ENCODE measurements at regions not wholly inside any gene's neighbourhood (a gene's known extent, or its start where the extent isn't known, plus 50 kb on each side); places are given as distances from the start of the nearest gene placed in this dataset.

DNA sequence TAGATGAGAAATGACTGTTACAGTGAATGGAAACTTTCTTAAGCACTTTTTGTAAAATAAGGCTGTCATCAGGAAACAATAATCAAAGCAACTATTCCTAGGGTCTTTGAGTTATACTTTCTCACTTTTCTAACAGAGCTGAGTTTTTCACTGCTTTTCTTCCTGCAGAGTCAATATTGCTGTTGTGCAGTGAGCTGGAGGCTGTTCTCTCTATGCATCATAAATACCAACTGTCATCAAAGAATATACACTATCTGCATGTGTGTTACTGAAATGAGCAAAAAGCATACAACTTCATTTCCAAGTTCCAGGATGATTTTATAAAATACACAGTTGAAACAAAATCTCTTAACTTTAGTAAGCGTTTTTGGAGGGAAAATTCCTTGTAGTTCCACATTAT lies 110.4 kb upstream of the CPSF6 start:
- Histone ChIP-seq H3K9me3 (no peaks in the 10 kb centered on the region), H3K4me3 (no peak overlapping the region), H3K36me3 (no peaks in the 10 kb centered on the region), H3K27me3 (no peaks in the 10 kb centered on the region)
- DNase-seq: no peak

DNA sequence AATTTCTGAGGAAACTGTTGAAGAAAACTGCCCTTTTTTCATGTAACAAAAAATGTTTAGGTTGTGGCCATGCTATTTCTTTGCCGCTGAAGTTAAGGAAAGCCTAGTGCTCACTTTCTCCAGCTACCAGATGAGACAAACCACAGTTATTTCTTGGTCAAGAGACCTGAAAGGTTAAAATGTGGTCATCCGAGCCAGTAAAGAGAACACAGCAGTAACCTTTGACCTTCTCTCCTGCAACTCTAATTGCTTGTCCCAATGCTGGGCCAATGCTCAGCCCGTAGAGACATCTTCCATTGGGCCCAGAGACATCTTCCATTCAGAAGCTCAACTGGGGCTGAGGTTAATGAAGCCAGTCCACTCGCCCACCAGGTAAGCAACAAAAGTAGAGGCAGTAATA lies 109.8 kb upstream of the CPSF6 start:
- DNase-seq: no peak
- Histone ChIP-seq H3K27me3 (no peaks in the 10 kb centered on the region), H3K36me3 (no peaks in the 10 kb centered on the region), H3K9me3 (no peaks in the 10 kb centered on the region), H3K4me3 (no peak overlapping the region)

DNA sequence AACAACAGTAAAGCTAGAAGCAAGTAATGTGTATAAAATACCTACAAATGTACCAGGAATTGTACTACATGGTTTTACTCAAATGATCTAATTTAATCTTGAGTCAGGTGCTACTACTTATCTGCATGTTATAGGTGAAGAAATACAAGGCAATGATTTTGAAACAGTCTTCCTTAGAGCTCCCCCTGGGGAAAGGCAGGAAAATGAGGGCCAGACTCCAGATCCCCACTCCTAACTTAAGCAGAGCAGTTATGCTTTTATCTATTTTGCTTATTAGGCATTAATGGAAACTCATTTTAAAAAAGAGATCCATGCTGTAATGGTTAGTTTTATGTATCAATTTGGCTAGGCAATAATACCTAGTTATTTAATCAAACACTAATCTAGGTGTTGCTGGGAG lies 109.3 kb upstream of the CPSF6 start:
- H3K4me3 ChIP-seq: no peak overlapping the region
- no peaks in the 10 kb centered on the region for H3K27me3 ChIP-seq
- no peaks in the 10 kb centered on the region for H3K36me3 ChIP-seq
- DNase-seq: no peak
- no peaks in the 10 kb centered on the region for H3K9me3 ChIP-seq

DNA sequence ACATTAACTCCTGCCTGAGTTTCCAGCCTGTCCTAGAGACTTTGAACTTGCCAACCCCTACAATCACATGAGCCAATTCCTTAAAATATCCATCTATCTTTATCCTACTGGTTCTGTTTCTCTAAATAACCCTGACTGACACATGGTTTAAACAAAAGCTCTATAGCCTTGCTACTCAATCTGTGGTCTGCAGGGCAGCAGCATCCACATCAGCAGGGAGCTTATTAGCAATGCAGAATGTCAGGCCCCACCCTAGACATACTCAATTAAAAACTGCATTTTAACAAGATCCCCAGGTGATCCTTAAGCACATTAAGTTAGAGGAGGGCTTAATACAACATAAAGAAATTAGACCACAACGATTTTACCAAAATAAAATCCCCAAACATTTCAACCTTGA lies 108.3 kb upstream of the CPSF6 start:
- DNase-seq: no peak
- H3K4me3 ChIP-seq: no peak overlapping the region
- no peaks in the 10 kb centered on the region for H3K9me3 ChIP-seq
- H3K36me3 ChIP-seq: no peaks in the 10 kb centered on the region
- H3K27me3 ChIP-seq: no peaks in the 10 kb centered on the region

DNA sequence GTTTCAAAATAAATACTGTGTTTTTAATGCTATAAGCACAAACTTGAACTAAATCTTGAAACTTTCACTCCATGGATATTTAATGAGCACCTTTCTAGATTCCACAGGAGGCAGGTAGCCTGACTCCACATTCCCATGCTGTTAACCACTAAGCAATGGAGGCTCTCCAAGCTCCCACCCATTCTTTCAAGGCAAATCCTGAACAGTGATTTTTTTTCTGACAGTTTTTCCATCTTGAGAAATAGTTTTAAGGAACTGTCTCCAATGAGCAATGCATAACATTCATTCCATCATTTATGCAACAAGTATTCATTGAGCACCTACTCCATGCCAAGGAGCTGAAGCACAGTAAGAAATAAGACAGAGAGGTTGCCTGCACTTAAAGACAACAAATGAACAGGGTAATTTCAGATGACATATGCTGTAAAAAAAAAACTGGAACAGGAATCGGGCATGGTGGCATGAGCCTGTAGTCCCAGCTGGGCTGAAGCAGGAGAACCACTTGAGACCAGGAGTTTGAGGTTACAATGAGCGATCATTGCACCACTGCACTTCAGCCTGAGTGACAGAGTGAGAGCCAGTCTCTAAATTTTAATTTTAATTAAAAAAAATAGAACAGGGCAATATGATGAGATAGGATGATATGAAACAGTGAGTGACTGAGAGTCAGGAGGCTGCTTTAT lies 102.3 kb upstream of the CPSF6 start:
- H3K36me3 ChIP-seq: no peaks in the 10 kb centered on the region
- H3K27me3 ChIP-seq: no peaks in the 10 kb centered on the region
- H3K4me3 ChIP-seq: no peak overlapping the region
- no peak for DNase-seq
- peaks cover 4% of the 10 kb centered on the region; the same call in 1 of the 2 replicates for H3K9me3 ChIP-seq

DNA sequence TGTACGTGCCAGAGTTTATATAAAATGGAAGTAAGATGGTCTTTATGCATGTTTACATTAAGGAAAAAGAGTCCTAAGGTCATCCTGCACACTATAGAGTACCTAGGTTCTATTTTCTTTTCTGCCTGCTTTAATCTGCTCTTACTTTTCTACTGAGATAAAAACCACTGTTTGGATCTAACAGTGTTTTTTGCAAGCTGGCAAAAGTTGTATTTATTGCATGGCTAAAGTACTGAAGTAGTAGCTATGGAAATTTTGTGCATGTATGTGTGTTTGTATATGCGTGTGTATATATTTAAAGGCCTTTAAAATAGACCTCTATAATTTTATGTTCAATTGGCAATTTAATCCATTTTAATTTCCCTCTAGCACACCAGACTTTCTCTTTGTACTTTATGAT lies 98.3 kb upstream of the CPSF6 start:
- H3K36me3 ChIP-seq: no peaks in the 10 kb centered on the region
- H3K27me3 ChIP-seq: no peaks in the 10 kb centered on the region
- no peak for DNase-seq
- H3K4me3 ChIP-seq: no peak overlapping the region
- H3K9me3 ChIP-seq: peaks cover 4% of the 10 kb centered on the region; the same call in 1 of the 2 replicates

DNA sequence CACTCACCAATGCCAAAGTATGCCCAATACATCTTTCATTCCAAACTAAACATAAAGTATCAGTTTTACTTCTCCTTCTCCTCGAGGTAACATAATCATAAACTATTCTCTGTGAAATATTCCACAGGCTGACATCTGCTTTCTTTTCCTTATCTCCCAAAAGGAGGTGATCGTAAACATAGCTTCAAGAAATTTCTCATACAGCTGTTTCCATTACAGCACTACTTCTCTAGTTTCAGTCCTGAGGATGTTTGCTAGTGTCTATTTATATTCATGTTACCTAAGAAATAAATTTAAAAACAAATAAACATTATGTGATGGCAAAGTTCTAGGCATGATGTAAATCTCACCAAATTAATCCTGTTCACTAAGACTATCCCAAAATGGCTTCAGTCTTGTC lies 90.1 kb upstream of the CPSF6 start:
- Histone ChIP-seq H3K36me3 (no peaks in the 10 kb centered on the region), H3K9me3 (no peaks in the 10 kb centered on the region), H3K4me3 (no peak overlapping the region), H3K27me3 (no peaks in the 10 kb centered on the region)
- no peak for DNase-seq

DNA sequence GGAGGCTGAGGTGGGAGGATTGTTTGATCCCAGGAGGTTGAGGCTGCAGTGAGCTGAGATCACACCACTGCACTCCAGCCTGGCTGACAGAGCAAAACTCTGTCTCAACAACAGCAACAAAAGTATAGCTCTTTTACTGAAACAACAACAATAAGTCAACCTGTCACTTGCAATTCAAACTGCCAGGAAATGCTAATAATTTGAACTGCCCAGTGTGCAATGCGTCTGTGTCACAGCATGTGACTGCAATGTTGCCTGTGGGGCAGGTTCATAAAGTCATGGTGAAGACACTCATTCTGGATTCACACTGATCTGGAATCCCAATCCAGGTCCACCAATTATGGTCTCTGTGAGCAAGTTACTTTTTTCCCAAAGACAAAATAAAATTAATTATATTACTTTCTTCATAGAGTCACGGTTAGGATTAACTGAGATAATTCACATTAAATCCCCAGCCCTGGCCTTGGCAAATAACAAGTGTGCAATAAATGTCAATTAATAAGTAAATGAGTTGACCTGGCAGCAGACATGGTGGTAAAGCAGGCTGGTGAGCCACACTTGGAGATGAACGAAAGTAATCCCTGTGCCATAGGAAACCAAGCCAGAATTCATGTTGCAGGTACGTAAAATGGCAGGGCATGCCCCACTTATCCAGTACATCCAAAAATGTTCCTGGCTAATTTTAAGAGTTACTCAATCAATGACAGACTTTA lies 89.1 kb upstream of the CPSF6 start:
- Histone ChIP-seq H3K36me3 (no peaks in the 10 kb centered on the region), H3K9me3 (no peaks in the 10 kb centered on the region), H3K4me3 (no peak overlapping the region), H3K27me3 (no peaks in the 10 kb centered on the region)
- DNase-seq: no peak

DNA sequence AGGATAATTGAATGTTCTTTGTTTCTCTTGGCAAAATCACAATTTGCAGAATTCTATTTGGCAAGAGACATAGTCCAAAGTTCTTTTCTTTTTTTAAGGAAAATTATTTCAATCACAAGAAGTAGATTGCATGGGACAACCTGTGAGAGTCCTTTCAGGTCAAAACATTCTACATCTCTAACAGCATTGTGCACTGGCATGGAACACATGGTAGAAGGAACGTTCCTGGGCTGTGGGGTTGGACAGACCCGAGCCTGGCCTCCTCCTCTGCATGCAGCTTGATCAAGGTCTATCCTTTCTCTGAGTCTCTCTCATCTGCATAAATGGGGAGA lies 88.6 kb upstream of the CPSF6 start:
- Histone ChIP-seq H3K9me3 (no peaks in the 10 kb centered on the region), H3K27me3 (no peaks in the 10 kb centered on the region), H3K4me3 (no peak overlapping the region), H3K36me3 (no peaks in the 10 kb centered on the region)
- DNase-seq: no peak

DNA sequence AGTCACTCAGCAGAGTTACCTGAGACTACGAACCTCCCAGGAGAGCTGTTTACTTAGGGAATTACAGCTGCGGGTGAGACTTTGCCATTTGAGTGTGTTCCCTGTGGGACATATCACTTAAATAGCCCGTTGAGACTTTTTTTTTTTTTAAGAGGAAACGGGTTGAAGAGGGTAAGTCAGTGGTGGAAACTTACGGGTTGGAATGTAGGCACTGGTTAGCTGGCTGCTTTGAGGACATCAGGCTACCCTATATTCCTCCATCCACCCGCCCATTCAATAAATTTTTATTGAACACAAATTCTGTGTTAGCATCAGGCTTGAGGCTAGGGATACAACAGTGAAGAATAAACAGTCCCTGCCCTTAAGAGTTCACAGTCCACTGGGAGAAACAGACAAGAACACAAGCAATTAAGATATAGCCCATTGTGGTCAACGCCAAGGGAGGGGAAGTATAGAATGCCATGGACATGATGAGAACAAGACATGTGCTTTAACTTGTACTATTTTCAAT lies 88.1 kb upstream of the CPSF6 start:
- Histone ChIP-seq H3K27me3 (no peaks in the 10 kb centered on the region), H3K4me3 (no peak overlapping the region), H3K36me3 (no peaks in the 10 kb centered on the region), H3K9me3 (no peaks in the 10 kb centered on the region)
- DNase-seq: no peak

DNA sequence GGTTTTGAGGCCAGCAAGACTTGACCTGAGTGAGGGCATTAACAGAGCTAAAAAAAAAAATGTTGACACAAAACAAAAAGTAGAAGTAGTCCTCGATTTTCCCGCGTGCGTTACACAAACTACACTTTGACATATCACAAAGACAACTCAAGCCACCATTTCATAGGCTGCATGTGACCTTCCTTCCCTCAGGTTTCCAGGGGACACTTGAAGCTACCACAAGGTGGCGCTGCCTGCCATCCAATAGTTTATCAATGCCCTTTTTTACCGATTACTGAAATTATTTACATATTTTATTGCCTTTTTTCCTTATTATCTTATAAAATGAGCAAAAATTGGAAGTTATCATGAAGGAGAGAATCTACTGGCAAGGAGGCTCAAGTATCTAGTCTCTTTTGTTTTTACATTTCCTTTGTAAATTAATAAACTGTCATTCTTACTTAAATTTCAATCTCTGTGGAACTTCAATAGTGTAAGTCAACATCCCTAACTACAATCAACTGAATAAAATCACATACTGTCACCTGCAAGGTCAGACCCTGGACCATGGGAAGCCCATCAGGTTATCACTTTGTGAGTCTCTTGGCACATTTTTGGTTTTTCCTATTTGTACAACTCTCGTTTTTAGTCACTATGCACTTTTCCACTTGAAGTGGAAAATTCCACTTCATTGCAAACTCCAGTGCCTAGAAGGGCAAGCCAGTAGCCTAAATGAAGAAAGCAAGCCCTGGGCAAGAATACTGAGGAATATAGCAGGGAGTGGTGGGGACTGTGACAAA lies 84.6 kb upstream of the CPSF6 start:
- DNase-seq: peak; percentile 32
- no peaks in the 10 kb centered on the region for H3K36me3 ChIP-seq
- no peaks in the 10 kb centered on the region for H3K27me3 ChIP-seq
- no peak overlapping the region for H3K4me3 ChIP-seq
- no peaks in the 10 kb centered on the region for H3K9me3 ChIP-seq

DNA sequence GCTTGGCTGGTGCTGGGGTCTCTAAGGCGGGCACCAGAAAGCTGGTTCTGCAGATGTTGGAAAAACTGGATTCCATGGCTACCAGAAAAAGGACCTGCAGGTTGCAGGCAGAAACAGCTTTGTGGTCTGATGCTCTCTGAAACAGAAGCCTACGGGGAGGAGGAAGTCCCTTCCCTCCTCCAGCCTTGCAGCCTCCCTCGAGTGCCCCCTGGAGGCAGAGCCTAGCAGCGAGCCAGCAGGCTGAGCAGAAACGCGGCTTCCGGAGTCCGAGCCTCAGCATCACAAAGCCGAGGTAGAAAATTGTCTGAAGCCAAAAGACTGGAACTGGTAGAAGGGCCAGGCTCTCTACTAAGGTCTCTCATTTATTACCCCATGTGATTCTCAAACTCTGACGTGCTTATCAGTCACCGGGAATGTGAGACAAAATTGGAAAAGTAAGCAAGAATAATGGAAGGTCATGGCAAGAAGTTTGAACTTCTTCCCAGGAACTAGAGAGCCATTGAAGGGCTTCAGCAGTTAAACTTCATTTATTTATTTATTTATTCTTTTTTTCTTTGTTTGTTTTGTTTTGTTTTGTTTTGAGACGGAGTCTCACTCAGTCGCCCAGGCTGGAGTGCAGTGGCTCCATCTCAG lies 82.2 kb upstream of the CPSF6 start:
- H3K36me3 ChIP-seq: no peaks in the 10 kb centered on the region
- no peaks in the 10 kb centered on the region for H3K9me3 ChIP-seq
- H3K4me3 ChIP-seq: no peak overlapping the region
- no peaks in the 10 kb centered on the region for H3K27me3 ChIP-seq
- DNase-seq: peak; percentile 74

DNA sequence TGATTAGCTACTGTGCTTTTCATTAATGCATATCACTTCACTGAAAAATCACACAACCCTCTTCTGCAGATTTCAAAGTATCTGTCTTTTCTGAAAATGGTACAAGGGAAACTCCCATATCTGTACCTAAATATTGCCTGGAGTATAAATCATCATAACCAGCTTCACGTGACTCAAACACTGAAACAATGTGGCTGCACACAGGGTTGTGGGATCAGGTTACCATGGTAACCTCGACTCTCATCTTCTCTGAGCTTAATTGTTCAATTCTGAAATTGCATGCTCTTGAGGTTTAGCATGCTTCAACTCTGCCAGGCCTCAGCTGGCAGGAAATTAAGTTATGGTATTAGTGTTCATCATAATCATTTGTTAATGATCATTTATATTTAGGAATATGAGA lies 77.5 kb upstream of the CPSF6 start:
- Histone ChIP-seq H3K36me3 (no peaks in the 10 kb centered on the region), H3K4me3 (no peak overlapping the region), H3K9me3 (no peaks in the 10 kb centered on the region), H3K27me3 (no peaks in the 10 kb centered on the region)
- DNase-seq: no peak

DNA sequence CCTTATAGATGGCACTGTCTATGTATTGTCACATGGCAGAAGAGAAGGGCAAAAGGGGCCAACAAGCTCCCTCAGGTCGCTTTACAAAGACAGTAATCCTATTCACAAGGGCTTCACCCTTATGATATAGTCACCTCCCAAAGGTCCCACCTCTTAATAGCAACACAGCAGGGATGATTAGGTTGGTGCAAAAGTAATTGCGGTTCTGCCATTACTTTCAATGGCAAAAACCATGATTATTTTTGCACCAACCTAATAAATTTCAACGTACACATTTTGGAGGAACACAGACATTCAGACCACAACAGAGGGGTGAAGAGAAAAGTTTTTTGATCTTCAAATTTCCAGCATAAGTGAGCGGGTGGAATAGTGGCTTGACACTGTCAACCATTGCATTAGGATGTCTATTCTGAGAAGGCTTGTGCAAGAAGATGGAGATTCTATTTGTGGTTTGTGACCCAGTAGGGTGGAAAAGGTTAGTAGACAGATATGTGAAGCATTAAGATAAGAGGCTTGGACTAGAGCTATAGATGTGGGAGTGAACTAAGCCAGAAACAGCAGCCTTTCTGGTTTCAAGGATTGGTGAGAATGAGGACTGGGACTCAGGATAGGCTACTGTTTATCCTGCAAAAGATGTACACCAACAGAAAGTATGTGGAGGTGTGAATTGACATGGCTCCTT lies 75.5 kb upstream of the CPSF6 start:
- Histone ChIP-seq H3K27me3 (no peaks in the 10 kb centered on the region), H3K4me3 (no peak overlapping the region), H3K9me3 (no peaks in the 10 kb centered on the region), H3K36me3 (no peaks in the 10 kb centered on the region)
- DNase-seq: no peak

DNA sequence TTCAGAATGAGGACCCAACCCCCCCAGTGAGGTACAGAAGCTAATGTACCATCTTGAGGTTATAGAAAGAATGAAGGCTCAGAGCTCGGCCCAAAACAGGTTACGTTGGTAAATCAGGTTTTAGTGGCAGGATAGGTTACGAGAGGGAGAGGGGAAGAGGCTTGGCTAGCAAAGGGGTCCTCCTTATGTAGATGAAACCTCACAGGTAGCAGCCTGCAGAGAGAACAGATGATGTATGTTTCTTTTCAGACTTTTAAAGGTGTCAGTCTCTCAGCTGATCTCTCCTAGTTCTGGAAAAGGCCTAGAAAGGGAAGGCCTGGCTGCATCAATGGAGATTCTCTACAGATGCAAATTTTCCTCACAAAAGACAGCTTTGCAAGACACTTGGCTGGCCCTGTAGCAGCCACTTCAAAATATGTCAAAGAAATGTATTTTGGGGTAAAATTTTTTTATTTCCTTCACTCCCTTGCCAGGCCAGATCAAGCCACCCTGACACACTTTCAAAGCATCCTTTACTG lies 71.7 kb upstream of the CPSF6 start:
- DNase-seq: no peak
- H3K4me3 ChIP-seq: no peak overlapping the region
- no peaks in the 10 kb centered on the region for H3K36me3 ChIP-seq
- H3K27me3 ChIP-seq: no peaks in the 10 kb centered on the region
- H3K9me3 ChIP-seq: no peaks in the 10 kb centered on the region

DNA sequence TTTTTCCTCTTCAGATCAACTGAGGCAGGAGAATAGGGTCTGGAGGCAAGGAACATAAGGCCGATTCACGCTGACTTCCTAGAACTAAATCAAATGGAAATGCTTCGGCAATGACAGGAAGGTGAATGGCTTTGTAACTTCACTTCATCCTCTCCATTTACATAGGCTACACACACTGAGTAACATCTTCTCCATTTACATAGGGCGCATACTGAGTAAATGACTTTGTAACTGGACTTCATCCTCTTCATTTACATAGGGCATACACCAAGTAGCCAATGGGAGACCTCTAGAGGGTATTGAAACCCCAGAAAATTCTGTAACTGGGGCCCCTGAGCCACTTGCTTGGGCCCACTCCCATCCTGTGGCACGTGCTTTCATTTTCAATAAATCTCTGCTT lies 71.0 kb upstream of the CPSF6 start:
- Histone ChIP-seq H3K27me3 (no peaks in the 10 kb centered on the region), H3K4me3 (no peak overlapping the region), H3K36me3 (no peaks in the 10 kb centered on the region), H3K9me3 (no peaks in the 10 kb centered on the region)
- no peak for DNase-seq

Measured in MG63 (cell line).